Head of caudate nucleus (tissue), 42 donors: ENCODE measurements at regions not wholly inside any gene's neighbourhood (a gene's known extent, or its start where the extent isn't known, plus 50 kb on each side); places are given as distances from the start of the nearest gene placed in this dataset.
"Not testable (repeated sequence)": the region's sequence is repeated elsewhere in the genome, so short reads cannot be mapped to it uniquely, and the experiment has no call there.

Experiments used
- DNase-seq, 42 donors: peaks; one replicate each; pipeline versions ENCODE4 v3.0.0 to v3.0.0-alpha.2; 2020 to 2021; ENCODE audit warnings: mixed read lengths in 7 of 42
- intact Hi-C: fragments of 100-400 bp; cut with DNase I; formaldehyde crosslinking; loops from one replicate; pipeline ENCODE4 v1.15.0; 2022

DNA sequence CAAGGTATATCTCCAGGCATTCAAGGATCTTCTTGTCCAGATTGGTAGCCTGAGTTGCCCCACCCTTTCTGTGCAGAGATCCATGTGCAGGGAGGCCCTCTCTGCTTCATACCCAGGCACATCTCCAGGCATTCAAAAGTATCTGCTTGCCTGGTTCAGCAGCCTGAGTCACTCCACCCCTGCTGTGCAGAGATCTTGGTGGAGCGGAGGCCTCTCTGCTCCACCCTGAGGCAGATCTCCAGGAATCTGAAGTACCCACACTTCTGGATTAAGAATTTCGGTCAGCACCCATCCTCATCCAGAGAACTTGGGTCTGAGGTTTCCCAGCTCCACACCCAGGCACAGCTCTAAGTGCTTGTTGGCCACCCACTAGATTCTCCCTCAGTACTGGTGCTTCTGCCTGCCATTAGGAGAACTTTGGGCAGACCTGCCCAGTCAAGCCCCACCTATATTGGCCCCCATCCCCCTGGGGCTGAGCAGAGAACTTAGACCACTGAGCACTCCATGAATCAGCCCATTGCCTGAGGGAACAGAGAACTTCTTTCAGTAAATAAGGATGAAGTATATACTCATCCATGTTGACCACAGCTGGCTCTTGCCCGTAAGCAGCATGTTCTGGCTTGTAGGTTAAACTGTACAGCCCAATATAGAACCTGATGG lies 199.5 kb upstream of the ZCCHC13 start:
- no peak for DNase-seq
- intact Hi-C loops = no loop called here

GRCh38 chrX:74098407-74098806 lies 205.6 kb upstream of the ZCCHC13 start:
- intact Hi-C loops, DNase-seq: not testable (repeated sequence)

DNA sequence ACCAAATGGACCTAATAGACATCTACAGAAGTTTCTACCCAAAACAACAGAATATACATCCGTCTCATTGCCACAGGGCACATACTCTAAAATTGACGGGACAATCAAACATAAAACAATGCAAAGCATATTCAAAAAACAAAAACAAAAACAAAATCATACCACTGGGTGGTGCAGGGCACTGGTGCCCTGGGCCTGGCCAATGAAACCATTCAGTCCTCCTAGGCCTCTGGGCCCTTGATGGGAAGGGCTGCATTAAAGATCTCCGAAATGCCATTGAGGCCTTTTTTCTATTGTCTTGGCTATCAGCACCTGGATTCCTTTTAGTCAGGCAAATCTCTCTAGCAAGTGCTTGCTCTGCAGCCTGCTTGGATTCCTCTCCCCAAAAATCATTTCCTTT lies 213.9 kb upstream of the ZCCHC13 start:
- DNase-seq = no peak
- intact Hi-C loops = no loop called here

GRCh38 chrX:74085642-74086236 lies 218.2 kb upstream of the ZCCHC13 start:
- intact Hi-C loops = no loop called here
- DNase-seq = no peak

GRCh38 chrX:74080165-74080564 lies 223.8 kb upstream of the ZCCHC13 start:
- no peak for DNase-seq
- intact Hi-C loops = no loop called here

DNA sequence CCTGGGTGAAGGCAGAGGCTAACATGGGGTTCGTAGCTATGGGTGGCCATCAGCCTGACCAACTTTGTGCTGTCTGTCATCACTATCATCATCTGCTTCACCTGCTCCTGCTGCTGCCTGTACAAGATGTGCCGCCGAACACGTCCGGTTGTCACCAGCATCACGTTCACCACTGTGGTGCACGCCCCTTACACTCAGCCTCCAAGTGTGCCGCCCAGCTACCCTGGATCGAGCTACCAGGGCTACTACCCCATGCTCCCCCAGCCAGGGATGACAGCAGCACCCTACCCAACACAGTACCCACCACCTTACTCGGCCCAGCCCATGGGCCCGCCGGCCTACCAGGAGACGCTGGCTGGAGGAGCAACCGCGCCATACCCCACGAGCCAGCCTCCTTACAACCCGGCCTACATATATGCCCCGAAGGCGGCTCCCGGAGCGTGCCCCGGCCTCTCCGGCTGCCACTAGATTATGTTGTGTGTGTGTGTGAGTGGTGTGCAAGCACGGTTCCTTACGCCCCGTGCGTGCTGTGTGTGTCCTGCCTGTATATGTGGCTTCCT lies 213.4 kb upstream of the XIST start:
- DNase-seq = no peak
- intact Hi-C loops = no loop called here

DNA sequence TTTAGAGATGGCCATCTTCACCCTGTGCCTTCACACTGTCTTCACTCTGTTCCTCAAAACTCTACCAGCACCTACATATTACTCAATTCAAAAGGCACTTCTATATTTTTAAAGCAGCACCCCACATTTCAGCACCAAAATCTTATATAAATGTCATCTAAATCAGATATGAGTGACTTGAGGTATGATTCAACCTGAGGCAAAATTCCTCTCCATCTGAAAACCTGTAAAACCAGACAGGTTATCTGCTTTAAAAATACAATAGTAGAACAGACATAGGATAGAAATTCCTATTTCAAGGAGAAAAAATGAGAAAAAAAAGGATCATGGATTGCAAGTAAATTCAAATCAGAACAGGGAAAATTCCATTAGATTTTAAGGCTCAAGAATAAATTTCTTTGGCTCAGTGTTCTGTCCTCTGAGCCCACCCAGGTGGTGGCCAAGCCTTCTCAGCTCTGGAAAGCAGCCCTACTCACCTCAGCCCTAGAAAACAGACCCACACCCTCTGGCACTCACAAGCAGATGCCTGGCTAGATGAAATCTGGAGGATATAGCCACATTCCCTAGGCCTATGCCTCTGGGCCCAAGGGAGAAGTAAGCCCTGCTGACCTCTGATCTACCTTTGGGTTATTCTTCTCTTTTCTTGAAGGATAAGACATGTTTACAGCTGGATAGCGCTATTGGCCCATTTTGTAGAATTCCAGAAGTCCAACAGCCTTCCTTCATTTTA lies 211.1 kb upstream of the XIST start:
- intact Hi-C loops = no loop called here
- DNase-seq = no peak

DNA sequence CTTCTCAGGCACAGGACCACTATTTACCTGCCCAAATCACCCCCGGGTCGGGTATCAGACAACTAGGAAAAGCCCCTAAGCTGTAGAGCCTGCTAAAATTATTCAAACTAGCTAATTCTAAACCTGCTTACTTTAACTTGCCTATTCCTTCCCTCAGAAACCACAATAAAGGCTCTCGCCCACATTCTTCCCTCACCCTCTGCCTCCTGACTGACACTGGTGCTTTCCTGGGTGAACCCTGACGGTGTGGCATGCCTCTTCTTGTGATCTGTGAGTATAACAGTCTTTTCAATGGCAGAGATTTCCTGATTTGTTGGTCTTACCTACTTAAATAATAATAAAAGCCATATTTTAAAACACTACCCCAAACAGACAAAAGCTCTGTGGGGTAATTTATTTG lies 209.4 kb upstream of the XIST start:
- peak in 17 of 42 donors; percentile 1 to 55 (median 23) for DNase-seq
- intact Hi-C loops = no loop called here

GRCh38 chrX:74049126-74049525 lies 196.6 kb upstream of the XIST start:
- DNase-seq = no peak
- intact Hi-C loops = no loop called here

DNA sequence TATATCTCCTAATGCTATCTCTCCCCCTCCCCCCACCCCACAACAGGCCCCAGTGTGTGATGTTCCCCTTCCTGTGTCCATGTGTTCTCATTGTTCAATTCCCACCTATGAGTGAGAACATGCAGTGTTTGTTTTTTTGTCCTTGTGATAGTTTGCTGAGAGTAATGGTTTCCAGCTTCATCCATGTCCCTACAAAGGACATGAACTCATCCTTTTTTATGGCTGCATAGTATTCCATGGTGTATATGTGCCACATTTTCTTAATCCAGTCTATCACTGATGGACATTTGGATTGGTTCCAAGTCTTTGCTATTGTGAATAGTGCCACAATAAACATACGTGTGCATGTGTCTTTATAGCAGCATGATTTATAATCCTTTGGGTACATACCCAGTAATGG lies 181.6 kb upstream of the XIST start:
- intact Hi-C loops = not testable (repeated sequence)

DNA sequence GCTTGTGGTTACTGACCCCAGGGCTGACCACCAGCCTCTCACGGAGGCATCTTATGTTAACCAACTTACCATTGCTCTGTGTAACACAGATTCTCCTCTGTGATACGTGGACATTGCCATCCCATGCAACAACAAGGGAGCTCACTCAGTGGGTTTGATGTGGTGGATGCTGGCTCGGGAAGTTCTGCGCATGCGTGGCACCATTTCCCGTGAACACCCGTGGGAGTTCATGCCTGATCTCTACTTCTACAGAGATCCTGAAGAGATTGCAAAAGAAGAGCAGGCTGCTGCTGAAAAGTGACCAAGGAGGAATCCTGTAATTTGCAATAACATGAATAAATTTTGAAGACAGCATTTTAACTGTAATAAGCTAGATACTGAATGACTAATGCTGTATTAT lies 179.0 kb upstream of the XIST start:
- intact Hi-C loops, DNase-seq: not testable (repeated sequence)

More for the DNA sequence above, 181.6 kb upstream of the XIST start:
- DNase-seq = not testable (repeated sequence)

GRCh38 chrX:74030766-74031165 lies 178.3 kb upstream of the XIST start:
- intact Hi-C loops, DNase-seq: not testable (repeated sequence)

DNA sequence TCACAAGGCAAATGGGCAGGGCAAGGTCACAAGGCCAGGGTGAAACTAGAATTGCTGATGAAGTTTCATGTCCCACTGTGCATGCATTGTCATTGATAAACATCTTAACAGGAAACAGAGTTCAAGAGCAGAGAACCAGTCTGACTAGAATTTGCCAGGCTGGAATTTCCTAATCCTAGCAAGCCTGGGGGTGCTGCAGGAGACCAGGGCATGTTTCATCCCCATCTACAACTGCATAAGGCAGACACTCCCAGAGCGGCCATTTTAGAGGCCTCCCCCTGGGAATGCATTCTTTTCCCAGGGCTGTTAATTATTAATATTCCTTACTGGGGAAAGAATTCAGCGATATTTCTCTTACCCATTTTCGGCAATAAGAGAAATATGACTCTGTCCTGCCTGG lies 172.6 kb upstream of the XIST start:
- intact Hi-C loops, DNase-seq: not testable (repeated sequence)

GRCh38 chrX:74023203-74023602 lies 170.7 kb upstream of the XIST start:
- DNase-seq = no peak
- intact Hi-C loops = no loop called here

GRCh38 chrX:74018253-74018652 lies 165.7 kb upstream of the XIST start:
- intact Hi-C loops = loop anchor here (5.0 to 10.0 kb wide), 2 partner anchors 73 to 161 kb away; no protein-coding TSS in a partner anchor
- no peak for DNase-seq

DNA sequence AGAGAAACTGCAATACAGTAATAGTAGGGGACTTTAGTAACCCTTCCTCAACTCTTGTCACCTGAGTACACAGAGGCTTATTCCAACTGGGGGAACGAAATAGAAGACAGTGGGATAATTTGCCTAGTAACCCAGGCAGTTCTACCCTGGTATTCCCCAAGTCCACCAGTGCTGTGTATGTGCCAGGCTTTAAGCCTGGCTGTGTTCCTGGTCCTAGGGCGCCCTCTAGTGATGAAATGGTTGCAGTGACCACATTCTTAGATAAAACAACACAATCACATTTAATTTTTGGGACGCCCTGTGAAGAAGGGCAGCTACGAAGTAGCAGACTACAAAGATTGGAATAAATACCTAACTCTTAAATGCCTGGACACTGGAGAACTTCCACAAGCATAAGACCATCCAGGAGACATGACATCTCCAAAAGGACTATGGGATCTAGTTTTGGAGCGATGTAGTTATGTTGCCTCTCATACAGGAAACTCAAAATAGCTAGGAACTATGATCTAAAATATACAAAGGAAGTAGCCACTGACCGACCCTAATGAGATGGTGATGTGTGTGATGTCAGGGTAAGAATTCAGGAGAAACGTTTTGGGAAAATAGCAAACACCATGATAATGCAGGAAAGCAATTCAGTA lies 163.0 kb upstream of the XIST start:
- DNase-seq = peak in 41 of 42 donors; percentile 27 to 80 (median 61)
- intact Hi-C loops = loop anchor here (5.0 to 10.0 kb wide), 2 partner anchors 71 to 158 kb away; no protein-coding TSS in a partner anchor

DNA sequence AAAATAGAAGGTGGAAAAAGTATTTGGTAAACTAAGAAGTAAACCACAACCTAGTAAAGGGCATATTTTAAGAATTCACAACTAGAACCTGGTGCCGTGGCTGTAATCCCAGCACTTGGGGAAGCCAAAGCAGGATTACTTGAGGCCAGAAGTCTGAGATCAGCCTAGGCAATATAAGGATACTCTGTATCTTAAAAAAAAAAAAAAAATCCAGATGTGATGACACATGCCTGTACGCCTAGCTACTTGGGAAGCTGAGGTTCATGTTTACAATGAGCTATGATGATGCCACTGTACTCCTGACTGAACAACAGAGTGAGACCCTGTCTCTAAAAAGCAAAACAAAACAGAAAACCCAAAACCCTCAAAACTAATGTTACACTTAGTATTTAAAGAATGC lies 156.5 kb upstream of the XIST start:
- intact Hi-C loops = no loop called here
- no peak for DNase-seq

DNA sequence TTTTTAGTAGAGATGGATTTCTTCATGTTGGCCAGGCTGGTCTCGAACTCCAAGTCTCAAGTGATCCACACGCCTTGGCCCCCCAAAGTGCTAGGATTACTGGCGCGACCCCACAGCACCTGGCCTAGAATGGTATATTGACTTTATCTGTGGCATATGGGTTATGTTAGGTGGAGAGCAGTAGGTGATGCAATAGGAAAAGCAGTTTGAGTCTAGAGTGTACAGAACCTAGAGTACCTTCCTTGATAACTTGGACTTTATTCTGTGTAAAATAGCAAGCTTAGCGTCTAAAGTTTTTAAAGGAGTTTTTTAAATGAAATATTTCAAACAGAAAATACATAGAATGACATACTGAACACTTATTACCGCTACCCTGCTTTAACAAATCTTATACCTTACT lies 139.5 kb upstream of the XIST start:
- no peak for DNase-seq
- intact Hi-C loops = no loop called here

DNA sequence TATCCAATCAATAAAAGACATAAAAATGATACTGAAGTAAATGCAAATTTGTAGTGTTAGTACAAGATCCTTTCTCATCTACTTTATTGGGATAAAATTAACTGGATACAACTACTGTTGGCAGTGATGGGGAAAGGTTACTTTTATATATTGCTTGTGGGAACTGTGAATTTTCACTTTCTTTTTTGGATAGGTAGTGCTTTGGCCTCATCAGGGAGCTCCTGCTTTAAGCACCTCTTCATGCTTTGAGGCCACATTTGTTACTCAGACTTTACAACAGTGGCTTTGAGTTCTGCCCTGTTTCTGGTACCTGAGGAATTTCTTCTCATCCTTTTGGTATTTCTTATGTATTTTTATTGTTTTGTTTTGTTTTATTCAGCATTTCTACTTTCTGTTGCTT lies 134.7 kb upstream of the XIST start:
- no peak for DNase-seq
- intact Hi-C loops = no loop called here
